ENCODE measurements at regions not wholly inside any gene's neighbourhood (a gene's known extent, or its start where the extent isn't known, plus 50 kb on each side); places are given as distances from the start of the nearest gene placed in this dataset.

GRCh38 chr13:106911020-106911419 lies 343.1 kb upstream of the ARGLU1 start:
- H3K9ac ChIP-seq (ENCODE audit: low read length): no peak overlapping the region
- Mint-ChIP-seq H3K27ac (ENCODE audit: unreplicated experiment) (no peak overlapping the region), H3K4me1 (ENCODE audit: low read depth, unreplicated experiment) (no peaks in the 10 kb centered on the region), H3K27me3 (ENCODE audit: low read depth, unreplicated experiment) (peaks cover 5% of the 10 kb centered on the region), H3K9me3 (ENCODE audit: unreplicated experiment) (peaks cover 2% of the 10 kb centered on the region), H3K4me3 (ENCODE audit: unreplicated experiment) (no peak overlapping the region), H3K36me3 (ENCODE audit: low read depth, unreplicated experiment) (no peaks in the 10 kb centered on the region)
- H3K79me2 ChIP-seq (ENCODE audit: insufficient read depth, low read length): no peaks in the 10 kb centered on the region
- DNase-seq (ENCODE audit: low read depth) (no peak), FAIRE-seq (no peak)
- H3K4me3 ChIP-seq (ENCODE audit: insufficient read depth, low read depth, low read length): no peak overlapping the region
- no peak overlapping the region for H3K4me2 ChIP-seq (ENCODE audit: low read length)
- H3K9me3 ChIP-seq (ENCODE audit: insufficient read depth, low read depth, low read length): no peaks in the 10 kb centered on the region
- no peak overlapping the region for H2AFZ ChIP-seq (ENCODE audit: low read depth, low read length)
- no peaks in the 10 kb centered on the region for H3K36me3 ChIP-seq (ENCODE audit: insufficient read depth, low read length)
- no peaks in the 10 kb centered on the region for H4K20me1 ChIP-seq (ENCODE audit: insufficient read depth, low read length)
- TF ChIP-seq EZH2 (IDR thresholded peaks at IDR 0.05; ENCODE audit: insufficient read depth, low read length): no peak
- TF ChIP-seq, protein P1, sequence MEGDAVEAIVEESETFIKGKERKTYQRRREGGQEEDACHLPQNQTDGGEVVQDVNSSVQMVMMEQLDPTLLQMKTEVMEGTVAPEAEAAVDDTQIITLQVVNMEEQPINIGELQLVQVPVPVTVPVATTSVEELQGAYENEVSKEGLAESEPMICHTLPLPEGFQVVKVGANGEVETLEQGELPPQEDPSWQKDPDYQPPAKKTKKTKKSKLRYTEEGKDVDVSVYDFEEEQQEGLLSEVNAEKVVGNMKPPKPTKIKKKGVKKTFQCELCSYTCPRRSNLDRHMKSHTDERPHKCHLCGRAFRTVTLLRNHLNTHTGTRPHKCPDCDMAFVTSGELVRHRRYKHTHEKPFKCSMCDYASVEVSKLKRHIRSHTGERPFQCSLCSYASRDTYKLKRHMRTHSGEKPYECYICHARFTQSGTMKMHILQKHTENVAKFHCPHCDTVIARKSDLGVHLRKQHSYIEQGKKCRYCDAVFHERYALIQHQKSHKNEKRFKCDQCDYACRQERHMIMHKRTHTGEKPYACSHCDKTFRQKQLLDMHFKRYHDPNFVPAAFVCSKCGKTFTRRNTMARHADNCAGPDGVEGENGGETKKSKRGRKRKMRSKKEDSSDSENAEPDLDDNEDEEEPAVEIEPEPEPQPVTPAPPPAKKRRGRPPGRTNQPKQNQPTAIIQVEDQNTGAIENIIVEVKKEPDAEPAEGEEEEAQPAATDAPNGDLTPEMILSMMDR (IDR thresholded peaks at IDR 0.05; ENCODE audit: insufficient read depth, low read depth, low read length): no peak
- H3K27me3 ChIP-seq (ENCODE audit: insufficient read depth, low read length): no peaks in the 10 kb centered on the region
- H3K4me1 ChIP-seq (ENCODE audit: insufficient read depth, low read length): no peaks in the 10 kb centered on the region
- H3K27ac ChIP-seq (ENCODE audit: low read depth, low read length): no peak overlapping the region

GRCh38 chr13:106906426-106906996 lies 338.6 kb upstream of the ARGLU1 start:
- TF ChIP-seq, protein P1 (IDR thresholded peaks at IDR 0.05; ENCODE audit: insufficient read depth, low read depth, low read length): no peak
- no peak for TF ChIP-seq EZH2 (IDR thresholded peaks at IDR 0.05; ENCODE audit: insufficient read depth, low read length)
- no peak overlapping the region for H3K4me3 ChIP-seq (ENCODE audit: insufficient read depth, low read depth, low read length)
- H3K27me3 ChIP-seq (ENCODE audit: insufficient read depth, low read length): no peaks in the 10 kb centered on the region
- Mint-ChIP-seq H3K4me1 (ENCODE audit: low read depth, unreplicated experiment) (no peaks in the 10 kb centered on the region), H3K27ac (ENCODE audit: unreplicated experiment) (no peak overlapping the region), H3K27me3 (ENCODE audit: low read depth, unreplicated experiment) (peaks cover 3% of the 10 kb centered on the region), H3K4me3 (ENCODE audit: unreplicated experiment) (no peak overlapping the region), H3K36me3 (ENCODE audit: low read depth, unreplicated experiment) (no peaks in the 10 kb centered on the region), H3K9me3 (ENCODE audit: unreplicated experiment) (peaks cover under 1% of the 10 kb centered on the region)
- FAIRE-seq: no peak
- H4K20me1 ChIP-seq (ENCODE audit: insufficient read depth, low read length): no peaks in the 10 kb centered on the region
- no peaks in the 10 kb centered on the region for H3K9me3 ChIP-seq (ENCODE audit: insufficient read depth, low read depth, low read length)
- no peaks in the 10 kb centered on the region for H3K79me2 ChIP-seq (ENCODE audit: insufficient read depth, low read length)
- no peaks in the 10 kb centered on the region for H3K36me3 ChIP-seq (ENCODE audit: insufficient read depth, low read length)
- no peak overlapping the region for H3K27ac ChIP-seq (ENCODE audit: low read depth, low read length)
- H2AFZ ChIP-seq (ENCODE audit: low read depth, low read length): no peak overlapping the region
- H3K4me1 ChIP-seq (ENCODE audit: insufficient read depth, low read length): no peaks in the 10 kb centered on the region
- peak overlapping the region; percentile 19 for H3K4me2 ChIP-seq (ENCODE audit: low read length)
- no peak overlapping the region for H3K9ac ChIP-seq (ENCODE audit: low read length)
- DNase-seq (ENCODE audit: low read depth): no peak

- no peaks in the 10 kb centered on the region for H3K9me3 ChIP-seq (ENCODE audit: insufficient read depth, low read depth, low read length)
- no peak for FAIRE-seq
- H3K79me2 ChIP-seq (ENCODE audit: insufficient read depth, low read length): no peaks in the 10 kb centered on the region
- Mint-ChIP-seq H3K4me1 (ENCODE audit: low read depth, unreplicated experiment) (no peaks in the 10 kb centered on the region), H3K27me3 (ENCODE audit: low read depth, unreplicated experiment) (peaks cover 3% of the 10 kb centered on the region), H3K9me3 (ENCODE audit: unreplicated experiment) (no peaks in the 10 kb centered on the region), H3K36me3 (ENCODE audit: low read depth, unreplicated experiment) (no peaks in the 10 kb centered on the region), H3K27ac (ENCODE audit: unreplicated experiment) (no peak overlapping the region), H3K4me3 (ENCODE audit: unreplicated experiment) (no peak overlapping the region)
- no peaks in the 10 kb centered on the region for H3K27me3 ChIP-seq (ENCODE audit: insufficient read depth, low read length)
- H3K4me2 ChIP-seq (ENCODE audit: low read length): no peak overlapping the region
- no peak for TF ChIP-seq EZH2 (IDR thresholded peaks at IDR 0.05; ENCODE audit: insufficient read depth, low read length)
- TF ChIP-seq, protein P1 (IDR thresholded peaks at IDR 0.05; ENCODE audit: insufficient read depth, low read depth, low read length): no peak
- no peak overlapping the region for H3K9ac ChIP-seq (ENCODE audit: low read length)
- no peak for DNase-seq (ENCODE audit: low read depth)
- H4K20me1 ChIP-seq (ENCODE audit: insufficient read depth, low read length): no peaks in the 10 kb centered on the region
- no peaks in the 10 kb centered on the region for H3K4me1 ChIP-seq (ENCODE audit: insufficient read depth, low read length)
- no peak overlapping the region for H3K4me3 ChIP-seq (ENCODE audit: insufficient read depth, low read depth, low read length)
- no peaks in the 10 kb centered on the region for H3K36me3 ChIP-seq (ENCODE audit: insufficient read depth, low read length)
- H3K27ac ChIP-seq (ENCODE audit: low read depth, low read length): no peak overlapping the region
- H2AFZ ChIP-seq (ENCODE audit: low read depth, low read length): peak overlapping the region; percentile 47
These were observed 337.6 kb upstream of the ARGLU1 start for GRCh38 chr13:106905380-106906162.

Measured in astrocyte (in vitro differentiated cells and primary cell).